Neutrophil (primary cell): ENCODE measurements at regions not wholly inside any gene's neighbourhood (a gene's known extent, or its start where the extent isn't known, plus 50 kb on each side); places are given as distances from the start of the nearest gene placed in this dataset.

ENCODE experiments used
- H3K27ac ChIP-seq: fragments of 200-600 bp; sonication (generic); 2 replicates; pipeline ENCODE4 v1.5.1; 2016; ENCODE audit warnings: mild to moderate bottlenecking, moderate library complexity
- H3K27me3 ChIP-seq: fragments of 200-600 bp; sonication (generic); 2 replicates; pipeline ENCODE4 v1.6.0; 2016; ENCODE audit warnings: mild to moderate bottlenecking
- H3K36me3 ChIP-seq: fragments of 200-600 bp; sonication (generic); 2 replicates; pipeline ENCODE4 v1.5.1; 2017
- H3K4me1 ChIP-seq, 2 experiments: fragments of 200-600 bp in 1 of 2; sonication (generic) in 1 of 2; 1 replicate in 1 of 2; 2 replicates in 1 of 2; pipeline versions ENCODE4 v1.5.1 to v1.6.1; 2013 to 2016; ENCODE audit warnings: low read depth in 1 of 2, low read length in 1 of 2, mild to moderate bottlenecking in 1 of 2, moderate library complexity in 1 of 2; ENCODE audit not compliant: control insufficient read depth in 1 of 2, insufficient read depth in 1 of 2
- H3K4me3 ChIP-seq, 2 experiments: fragments of 200-600 bp in 1 of 2; sonication (generic) in 1 of 2; 1 replicate in 1 of 2; 2 replicates in 1 of 2; pipeline ENCODE4 v1.5.1; 2013 to 2016; ENCODE audit warnings: low read depth in 1 of 2, low read length in 1 of 2, mild to moderate bottlenecking in 1 of 2, moderate library complexity in 1 of 2
- H3K9me3 ChIP-seq: fragments of 200-600 bp; sonication (generic); 2 replicates; pipeline ENCODE4 v1.5.1; 2016
- TF ChIP-seq, protein P1 (sequence below): fragments of 200-600 bp; sonication (generic); IDR thresholded peaks from 2 replicates; pipeline ENCODE4 v1.5.1; 2016; ENCODE audit warnings: antibody characterized with exemption

DNA sequence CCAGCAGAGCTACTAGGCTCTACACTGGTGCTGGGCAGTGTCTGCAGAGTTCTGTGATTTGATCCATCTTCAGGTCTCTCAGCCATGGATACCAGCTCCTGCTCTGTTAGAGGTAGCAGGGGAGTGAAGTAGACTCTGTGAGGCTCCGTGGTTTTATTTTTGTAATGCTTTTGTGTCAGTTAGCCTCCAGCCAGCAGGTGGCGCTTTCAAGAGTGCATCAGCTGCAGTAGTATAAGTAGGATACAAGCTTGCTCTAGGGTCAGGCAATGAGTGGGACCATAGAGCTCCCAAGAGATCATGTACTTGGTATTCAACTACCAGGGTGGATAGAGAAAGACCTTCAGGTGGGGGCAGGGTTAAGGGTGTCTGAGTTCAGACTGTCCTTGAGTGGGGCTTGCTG, 362.5 kb upstream of the TRAM1L1 start:
- Histone ChIP-seq H3K36me3 (no peaks in the 10 kb centered on the region), H3K9me3 (no peaks in the 10 kb centered on the region), H3K4me1 (no peaks in the 10 kb centered on the region), H3K27me3 (no peaks in the 10 kb centered on the region), H3K27ac (no peak overlapping the region), H3K4me3 (no peak overlapping the region)
- TF ChIP-seq, protein P1, sequence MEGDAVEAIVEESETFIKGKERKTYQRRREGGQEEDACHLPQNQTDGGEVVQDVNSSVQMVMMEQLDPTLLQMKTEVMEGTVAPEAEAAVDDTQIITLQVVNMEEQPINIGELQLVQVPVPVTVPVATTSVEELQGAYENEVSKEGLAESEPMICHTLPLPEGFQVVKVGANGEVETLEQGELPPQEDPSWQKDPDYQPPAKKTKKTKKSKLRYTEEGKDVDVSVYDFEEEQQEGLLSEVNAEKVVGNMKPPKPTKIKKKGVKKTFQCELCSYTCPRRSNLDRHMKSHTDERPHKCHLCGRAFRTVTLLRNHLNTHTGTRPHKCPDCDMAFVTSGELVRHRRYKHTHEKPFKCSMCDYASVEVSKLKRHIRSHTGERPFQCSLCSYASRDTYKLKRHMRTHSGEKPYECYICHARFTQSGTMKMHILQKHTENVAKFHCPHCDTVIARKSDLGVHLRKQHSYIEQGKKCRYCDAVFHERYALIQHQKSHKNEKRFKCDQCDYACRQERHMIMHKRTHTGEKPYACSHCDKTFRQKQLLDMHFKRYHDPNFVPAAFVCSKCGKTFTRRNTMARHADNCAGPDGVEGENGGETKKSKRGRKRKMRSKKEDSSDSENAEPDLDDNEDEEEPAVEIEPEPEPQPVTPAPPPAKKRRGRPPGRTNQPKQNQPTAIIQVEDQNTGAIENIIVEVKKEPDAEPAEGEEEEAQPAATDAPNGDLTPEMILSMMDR: no peak

- TF ChIP-seq, protein P1: no peak
Measured at GRCh38 chr4:117455088-117455487, 369.7 kb upstream of the TRAM1L1 start.

GRCh38 chr4:117466388-117466787, 381.0 kb upstream of the TRAM1L1 start:
- Histone ChIP-seq H3K4me3 (no peak overlapping the region), H3K4me1 (no peaks in the 10 kb centered on the region), H3K27ac (no peak overlapping the region), H3K36me3 (no peaks in the 10 kb centered on the region), H3K9me3 (no peaks in the 10 kb centered on the region), H3K27me3 (no peaks in the 10 kb centered on the region)
- TF ChIP-seq, protein P1: no peak

More at GRCh38 chr4:117455088-117455487, 369.7 kb upstream of the TRAM1L1 start:
- Histone ChIP-seq H3K27me3 (no peaks in the 10 kb centered on the region), H3K4me1 (no peaks in the 10 kb centered on the region), H3K27ac (no peak overlapping the region), H3K36me3 (no peaks in the 10 kb centered on the region), H3K4me3 (no peak overlapping the region), H3K9me3 (no peaks in the 10 kb centered on the region)

DNA sequence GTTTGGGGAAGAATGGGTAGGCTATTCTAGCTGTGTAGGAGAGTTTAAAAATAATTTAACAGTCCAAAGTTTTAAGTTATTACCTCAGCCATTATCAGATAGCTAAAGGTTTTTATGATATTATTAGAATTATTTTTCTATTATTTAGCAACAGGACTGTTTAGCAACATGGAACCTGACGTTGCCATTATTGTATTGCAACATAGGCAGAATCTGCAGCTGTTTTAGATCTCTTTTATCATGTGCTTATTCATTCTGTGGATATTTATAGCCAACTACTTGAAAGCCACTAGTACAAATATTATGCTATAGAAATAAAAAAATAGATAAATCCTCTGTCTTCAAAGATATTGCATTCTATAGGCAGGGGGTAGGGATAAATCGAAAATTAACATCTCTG, 382.0 kb upstream of the TRAM1L1 start:
- no peaks in the 10 kb centered on the region for H3K9me3 ChIP-seq
- H3K27me3 ChIP-seq: no peaks in the 10 kb centered on the region
- TF ChIP-seq, protein P1: no peak
- H3K36me3 ChIP-seq: no peaks in the 10 kb centered on the region
- H3K4me1 ChIP-seq: no peaks in the 10 kb centered on the region
- H3K4me3 ChIP-seq: no peak overlapping the region
- H3K27ac ChIP-seq: no peak overlapping the region

DNA sequence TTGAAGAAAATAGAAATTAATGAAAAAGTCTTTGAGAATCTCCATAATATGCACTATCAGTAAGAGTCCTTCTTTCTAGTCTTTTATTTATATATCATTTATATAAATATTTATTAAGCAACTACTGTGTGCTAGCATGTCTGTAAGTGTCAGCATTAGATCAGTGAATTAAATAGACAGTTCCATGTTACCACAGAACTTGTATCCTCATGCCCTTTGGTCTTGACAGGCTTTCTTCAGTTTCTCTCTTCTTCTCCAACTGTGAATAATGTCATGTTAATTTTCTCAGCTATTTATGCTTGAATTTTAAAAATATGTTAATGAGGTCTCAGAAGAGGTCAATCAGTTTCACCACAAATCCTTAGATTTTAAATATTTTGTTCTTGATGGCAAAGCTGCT, 389.6 kb upstream of the TRAM1L1 start:
- H3K27me3 ChIP-seq: no peaks in the 10 kb centered on the region
- no peaks in the 10 kb centered on the region for H3K9me3 ChIP-seq

More for the DNA sequence above, 389.6 kb upstream of the TRAM1L1 start:
- H3K4me1 ChIP-seq: no peaks in the 10 kb centered on the region
- TF ChIP-seq, protein P1: no peak
- H3K4me3 ChIP-seq: no peak overlapping the region
- H3K36me3 ChIP-seq: no peaks in the 10 kb centered on the region
- no peak overlapping the region for H3K27ac ChIP-seq
